ENCODE measurements at regions not wholly inside any gene's neighbourhood (a gene's known extent, or its start where the extent isn't known, plus 50 kb on each side); places are given as distances from the start of the nearest gene placed in this dataset.

DNA sequence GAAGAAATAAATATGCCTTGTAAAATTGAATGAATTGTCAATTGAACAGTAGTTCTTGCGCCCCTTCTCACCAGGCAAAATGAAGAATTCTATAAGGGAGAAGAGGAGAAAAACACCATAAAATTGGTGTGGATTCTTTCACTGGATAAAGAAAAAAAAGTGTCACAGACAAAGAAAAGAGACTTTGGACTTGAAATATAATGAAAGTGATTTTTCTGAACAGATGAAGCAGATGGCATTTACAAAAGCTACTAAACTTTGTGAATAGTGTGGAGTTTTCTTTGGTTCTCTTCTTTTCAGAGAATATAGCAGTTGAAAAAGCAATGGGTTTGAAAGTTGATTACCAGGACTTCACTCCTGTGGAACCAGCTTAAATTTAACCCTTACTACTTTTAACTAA, 945.7 kb downstream of the DSC3 start:
- H3K36me3 ChIP-seq (ENCODE audit: insufficient read depth, low read length), result no peaks in the 10 kb centered on the region
- H3K4me3 Mint-ChIP-seq, result no peak overlapping the region
- no peak overlapping the region for H3K4me3 ChIP-seq (ENCODE audit: low read length)
- H3K27me3 ChIP-seq (ENCODE audit: insufficient read depth, low read length, poor library complexity, severe bottlenecking), result no peaks in the 10 kb centered on the region
- H3K4me1 Mint-ChIP-seq, result no peaks in the 10 kb centered on the region
- peaks cover 1 to 32% (median 5%) of the 10 kb centered on the region in 5 donors for H3K9me3 Mint-ChIP-seq
- POLR2A ChIA-PET, result no interaction called here
- no peak overlapping the region for H3K27ac Mint-ChIP-seq
- H3K4me1 ChIP-seq (ENCODE audit: insufficient read depth, low read length), result no peaks in the 10 kb centered on the region
- H3K27me3 Mint-ChIP-seq, result no peaks in the 10 kb centered on the region
- H3K9me3 ChIP-seq (ENCODE audit: low read length), result no peaks in the 10 kb centered on the region
- DNase-seq, result no peak
- H3K27ac ChIP-seq (ENCODE audit: low read depth, low read length), result no peak overlapping the region
- no peaks in the 10 kb centered on the region for H3K36me3 Mint-ChIP-seq
- CTCF ChIA-PET, result no interaction called here

- Mint-ChIP-seq H3K9me3 (peaks cover 1 to 24% (median 5%) of the 10 kb centered on the region in 5 donors), H3K27me3 (no peaks in the 10 kb centered on the region), H3K36me3 (no peaks in the 10 kb centered on the region), H3K4me3 (no peak overlapping the region), H3K27ac (no peak overlapping the region), H3K4me1 (no peaks in the 10 kb centered on the region)
- Histone ChIP-seq H3K4me3 (ENCODE audit: low read length) (no peak overlapping the region), H3K36me3 (ENCODE audit: insufficient read depth, low read length) (no peaks in the 10 kb centered on the region), H3K9me3 (ENCODE audit: low read length) (no peaks in the 10 kb centered on the region), H3K4me1 (ENCODE audit: insufficient read depth, low read length) (no peaks in the 10 kb centered on the region), H3K27ac (ENCODE audit: low read depth, low read length) (no peak overlapping the region), H3K27me3 (ENCODE audit: insufficient read depth, low read length, poor library complexity, severe bottlenecking) (no peaks in the 10 kb centered on the region)
- ChIA-PET POLR2A (no interaction called here), CTCF (no interaction called here)
- DNase-seq, result no peak
Measured at GRCh38 chr18:30094556-30094955, 948.0 kb downstream of the DSC3 start.

GRCh38 chr18:30093376-30093775, 949.2 kb downstream of the DSC3 start:
- H3K27me3 Mint-ChIP-seq, result no peaks in the 10 kb centered on the region
- Histone ChIP-seq H3K27ac (ENCODE audit: low read depth, low read length) (no peak overlapping the region), H3K27me3 (ENCODE audit: insufficient read depth, low read length, poor library complexity, severe bottlenecking) (no peaks in the 10 kb centered on the region), H3K4me1 (ENCODE audit: insufficient read depth, low read length) (no peaks in the 10 kb centered on the region), H3K9me3 (ENCODE audit: low read length) (no peaks in the 10 kb centered on the region), H3K36me3 (ENCODE audit: insufficient read depth, low read length) (no peaks in the 10 kb centered on the region), H3K4me3 (ENCODE audit: low read length) (no peak overlapping the region)
- H3K4me1 Mint-ChIP-seq, result no peaks in the 10 kb centered on the region
- ChIA-PET POLR2A (no interaction called here), CTCF (no interaction called here)
- H3K27ac Mint-ChIP-seq, result no peak overlapping the region
- DNase-seq, result no peak
- H3K9me3 Mint-ChIP-seq, result peaks cover 0 to 25% (median 1%) of the 10 kb centered on the region in 5 donors
- H3K4me3 Mint-ChIP-seq, result no peak overlapping the region
- no peaks in the 10 kb centered on the region for H3K36me3 Mint-ChIP-seq

DNA sequence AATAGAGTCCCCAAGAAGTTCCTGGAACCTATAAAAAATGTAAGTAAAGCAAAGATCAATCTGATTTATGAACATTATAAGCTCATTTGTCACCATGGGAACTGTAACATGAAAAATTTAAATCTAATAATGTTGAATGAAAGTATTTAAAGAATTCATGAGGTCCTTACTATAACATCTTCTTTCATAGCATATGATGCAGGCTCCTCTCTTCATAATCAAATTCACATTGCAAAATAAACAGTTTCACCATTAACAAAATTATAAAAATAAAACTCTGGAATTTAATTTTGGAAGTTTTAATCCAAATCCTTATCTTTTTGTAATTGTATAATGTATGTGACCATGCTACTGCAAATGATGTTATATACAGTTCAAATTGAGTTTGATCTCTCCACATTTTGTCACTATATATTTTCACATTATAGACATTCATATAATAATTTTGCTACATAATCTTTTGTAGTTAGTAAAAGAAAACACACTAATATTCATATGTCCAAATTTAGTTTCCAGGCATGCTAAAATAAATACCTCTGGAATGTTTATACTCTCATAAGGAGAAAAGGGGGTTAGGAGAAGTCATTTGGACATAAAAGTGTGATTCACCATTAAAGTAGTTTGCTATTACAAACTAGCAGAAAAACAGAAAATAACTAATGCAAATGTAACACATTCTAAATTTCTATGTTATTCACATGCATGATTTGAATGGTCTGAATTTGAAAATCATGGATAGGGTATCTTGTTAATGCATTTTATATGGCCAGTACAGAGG, 954.1 kb downstream of the DSC3 start:
- Histone ChIP-seq H3K27ac (ENCODE audit: low read depth, low read length) (no peak overlapping the region), H3K36me3 (ENCODE audit: insufficient read depth, low read length) (no peaks in the 10 kb centered on the region), H3K4me3 (ENCODE audit: low read length) (no peak overlapping the region), H3K4me1 (ENCODE audit: insufficient read depth, low read length) (no peaks in the 10 kb centered on the region), H3K27me3 (ENCODE audit: insufficient read depth, low read length, poor library complexity, severe bottlenecking) (no peaks in the 10 kb centered on the region), H3K9me3 (ENCODE audit: low read length) (no peaks in the 10 kb centered on the region)
- Mint-ChIP-seq H3K27me3 (no peaks in the 10 kb centered on the region), H3K4me1 (no peaks in the 10 kb centered on the region), H3K36me3 (no peaks in the 10 kb centered on the region), H3K4me3 (no peak overlapping the region), H3K27ac (no peak overlapping the region), H3K9me3 (peaks cover 0 to 40% (median 5%) of the 10 kb centered on the region in 5 donors)
- CTCF ChIA-PET, result no interaction called here
- no peak for DNase-seq
- POLR2A ChIA-PET, result no interaction called here

GRCh38 chr18:30086351-30086750, 956.2 kb downstream of the DSC3 start:
- H3K36me3 ChIP-seq (ENCODE audit: insufficient read depth, low read length), result no peaks in the 10 kb centered on the region
- H3K9me3 Mint-ChIP-seq, result peaks cover 3 to 32% (median 10%) of the 10 kb centered on the region in 5 donors
- ChIA-PET POLR2A (no interaction called here), CTCF (no interaction called here)
- no peak overlapping the region for H3K27ac Mint-ChIP-seq
- DNase-seq, result no peak
- H3K9me3 ChIP-seq (ENCODE audit: low read length), result no peaks in the 10 kb centered on the region
- H3K27ac ChIP-seq (ENCODE audit: low read depth, low read length), result no peak overlapping the region
- no peak overlapping the region for H3K4me3 ChIP-seq (ENCODE audit: low read length)
- H3K4me1 Mint-ChIP-seq, result no peaks in the 10 kb centered on the region
- H3K36me3 Mint-ChIP-seq, result no peaks in the 10 kb centered on the region
- H3K4me3 Mint-ChIP-seq, result no peak overlapping the region
- no peaks in the 10 kb centered on the region for H3K27me3 ChIP-seq (ENCODE audit: insufficient read depth, low read length, poor library complexity, severe bottlenecking)
- H3K4me1 ChIP-seq (ENCODE audit: insufficient read depth, low read length), result no peaks in the 10 kb centered on the region
- no peaks in the 10 kb centered on the region for H3K27me3 Mint-ChIP-seq

DNA sequence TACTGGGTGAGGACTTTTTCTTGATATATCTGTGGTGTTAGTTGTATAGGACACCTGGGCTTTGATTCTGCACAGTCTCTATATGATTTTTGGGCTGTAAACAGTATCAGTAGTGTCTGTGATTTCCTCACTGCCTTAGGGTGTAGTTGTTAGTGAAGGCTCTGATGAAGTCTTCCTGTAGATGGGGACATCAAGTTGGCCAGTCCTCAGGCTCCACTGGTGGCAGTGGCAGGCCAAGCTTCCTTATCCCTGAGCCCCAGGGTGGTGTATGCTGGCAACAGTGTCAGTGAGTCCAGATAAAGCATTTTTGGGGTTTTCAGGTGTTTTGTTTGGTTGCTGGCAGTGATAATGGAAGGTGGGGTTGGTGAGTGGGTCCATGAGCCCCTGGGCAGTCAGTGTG, 961.4 kb downstream of the DSC3 start:
- Histone ChIP-seq H3K27me3 (ENCODE audit: insufficient read depth, low read length, poor library complexity, severe bottlenecking) (no peaks in the 10 kb centered on the region), H3K4me3 (ENCODE audit: low read length) (no peak overlapping the region), H3K36me3 (ENCODE audit: insufficient read depth, low read length) (no peaks in the 10 kb centered on the region), H3K4me1 (ENCODE audit: insufficient read depth, low read length) (no peaks in the 10 kb centered on the region), H3K27ac (ENCODE audit: low read depth, low read length) (no peak overlapping the region), H3K9me3 (ENCODE audit: low read length) (no peaks in the 10 kb centered on the region)
- DNase-seq, result no peak
- Mint-ChIP-seq H3K36me3 (no peaks in the 10 kb centered on the region), H3K27me3 (no peaks in the 10 kb centered on the region), H3K27ac (no peak overlapping the region), H3K9me3 (peaks cover 4 to 55% (median 23%) of the 10 kb centered on the region in 5 donors), H3K4me1 (no peaks in the 10 kb centered on the region), H3K4me3 (no peak overlapping the region)
- ChIA-PET POLR2A (no interaction called here), CTCF (no interaction called here)

DNA sequence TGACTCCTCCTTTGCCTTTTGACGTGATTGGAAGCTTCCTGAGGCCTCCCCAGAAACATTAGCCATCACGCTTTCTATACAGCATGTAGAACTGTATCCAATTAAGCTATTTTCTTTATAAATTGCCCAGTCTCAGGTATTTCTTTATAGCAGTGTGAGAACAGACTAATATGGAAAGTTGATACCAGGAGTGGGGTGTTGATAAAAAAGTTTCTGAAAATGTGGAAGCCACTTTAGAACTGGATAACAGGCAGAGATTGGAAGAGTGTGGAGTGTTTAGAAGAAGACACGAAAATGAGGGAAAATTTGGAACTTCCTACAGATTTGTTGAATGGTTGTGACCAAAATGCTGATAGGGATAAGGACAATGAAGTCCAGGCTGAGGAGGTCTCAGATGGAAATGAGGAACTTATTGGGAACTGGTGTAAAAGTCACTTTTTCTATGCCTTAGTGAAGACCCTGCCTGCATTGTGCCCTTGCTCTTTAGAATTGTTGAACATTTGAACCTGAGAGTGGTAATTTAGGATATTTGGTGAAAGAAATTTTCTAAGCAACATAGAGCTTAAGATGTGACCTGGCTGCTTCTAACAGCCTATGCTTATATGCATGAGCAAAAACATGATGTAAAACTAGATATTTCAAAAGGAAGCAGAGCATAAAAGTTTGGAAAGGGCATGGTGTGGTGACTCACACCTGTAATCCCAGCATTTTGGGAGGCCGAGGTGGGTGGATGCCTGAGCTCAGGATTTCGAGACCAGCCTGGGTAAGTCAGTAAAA, 969.7 kb downstream of the DSC3 start:
- Mint-ChIP-seq H3K4me3 (no peak overlapping the region), H3K27me3 (no peaks in the 10 kb centered on the region), H3K9me3 (peaks cover 8 to 45% (median 17%) of the 10 kb centered on the region in 5 donors), H3K27ac (no peak overlapping the region), H3K36me3 (no peaks in the 10 kb centered on the region), H3K4me1 (no peaks in the 10 kb centered on the region)
- no peaks in the 10 kb centered on the region for H3K27me3 ChIP-seq (ENCODE audit: insufficient read depth, low read length, poor library complexity, severe bottlenecking)
- H3K4me1 ChIP-seq (ENCODE audit: insufficient read depth, low read length), result no peaks in the 10 kb centered on the region
- no peaks in the 10 kb centered on the region for H3K9me3 ChIP-seq (ENCODE audit: low read length)
- CTCF ChIA-PET, result no interaction called here
- DNase-seq, result no peak
- H3K4me3 ChIP-seq (ENCODE audit: low read length), result no peak overlapping the region
- POLR2A ChIA-PET, result no interaction called here
- H3K27ac ChIP-seq (ENCODE audit: low read depth, low read length), result no peak overlapping the region
- no peaks in the 10 kb centered on the region for H3K36me3 ChIP-seq (ENCODE audit: insufficient read depth, low read length)

GRCh38 chr18:30066288-30066687, 976.3 kb downstream of the DSC3 start:
- Mint-ChIP-seq H3K4me3 (no peak overlapping the region), H3K27ac (no peak overlapping the region), H3K27me3 (no peaks in the 10 kb centered on the region), H3K36me3 (no peaks in the 10 kb centered on the region), H3K4me1 (no peaks in the 10 kb centered on the region), H3K9me3 (peaks cover 0 to 57% (median 12%) of the 10 kb centered on the region in 5 donors)
- H3K9me3 ChIP-seq (ENCODE audit: low read length), result no peaks in the 10 kb centered on the region
- H3K27ac ChIP-seq (ENCODE audit: low read depth, low read length), result no peak overlapping the region
- POLR2A ChIA-PET, result no interaction called here
- no peaks in the 10 kb centered on the region for H3K36me3 ChIP-seq (ENCODE audit: insufficient read depth, low read length)
- CTCF ChIA-PET, result no interaction called here
- H3K4me3 ChIP-seq (ENCODE audit: low read length), result no peak overlapping the region
- no peaks in the 10 kb centered on the region for H3K4me1 ChIP-seq (ENCODE audit: insufficient read depth, low read length)
- H3K27me3 ChIP-seq (ENCODE audit: insufficient read depth, low read length, poor library complexity, severe bottlenecking), result no peaks in the 10 kb centered on the region
- no peak for DNase-seq

Data from CD8-positive, alpha-beta memory T cell (primary cell).